Kidney (tissue), 13 donors: ENCODE measurements at regions not wholly inside any gene's neighbourhood (a gene's known extent, or its start where the extent isn't known, plus 50 kb on each side); places are given as distances from the start of the nearest gene placed in this dataset.

Source experiments
- DNase-seq, 5 donors: peaks; one replicate each; pipeline ENCODE4 v3.0.0-alpha.2; 2013 to 2020
- FAIRE-seq: peaks from 2 replicates; lab custom pipeline; 2012; peaks lifted over from hg19 to GRCh38; lab: Jason Lieb, UNC
- H3K27ac ChIP-seq, 2 donors: one replicate each; pipeline ENCODE4 v1.7.0; 2013; ENCODE audit warnings: low read depth in 2 of 2, low read length in 2 of 2, inconsistent platforms in 1 of 2
- H3K27me3 ChIP-seq: one replicate; pipeline ENCODE4 v1.7.1; 2013; ENCODE audit warnings: low read length, inconsistent platforms; ENCODE audit not compliant: control insufficient read depth, insufficient read depth
- H3K36me3 ChIP-seq, 3 donors: one replicate each; pipeline versions ENCODE4 v1.7.0 to v1.7.1; 2013; ENCODE audit warnings: low read length in 3 of 3, control low read depth in 1 of 3, inconsistent platforms in 1 of 3; ENCODE audit not compliant: insufficient read depth in 3 of 3, control insufficient read depth in 2 of 3
- H3K4me1 ChIP-seq, 3 donors: one replicate each; pipeline versions ENCODE4 v1.7.0 to v1.7.1; 2013; ENCODE audit warnings: low read length in 3 of 3, inconsistent platforms in 1 of 3, low read depth in 1 of 3; ENCODE audit not compliant: control insufficient read depth in 2 of 3, insufficient read depth in 2 of 3
- H3K4me3 ChIP-seq, 3 donors: one replicate each; pipeline versions ENCODE4 v1.7.0 to v1.8.1; 2013; ENCODE audit warnings: low read length in 3 of 3, control low read depth in 1 of 3, inconsistent platforms in 1 of 3
- H3K9ac ChIP-seq, 3 donors: one replicate each; pipeline versions ENCODE4 v1.7.0 to v1.7.1; 2013; ENCODE audit warnings: low read length in 3 of 3, control low read depth in 1 of 3, inconsistent platforms in 1 of 3
- H3K9me3 ChIP-seq, 3 donors: one replicate each; pipeline versions ENCODE4 v1.7.0 to v1.7.1; 2013; ENCODE audit warnings: low read length in 3 of 3, control low read depth in 1 of 3, inconsistent platforms in 1 of 3; ENCODE audit not compliant: control insufficient read depth in 2 of 3, insufficient read depth in 1 of 3
- CTCF ChIP-seq: IDR thresholded peaks from 3 replicates; pipeline ENCODE4 v1.5.1; 2012; ENCODE audit warnings: mild to moderate bottlenecking, moderate library complexity, borderline replicate concordance; ENCODE audit not compliant: insufficient read depth; ENCODE audit errors: extremely low read depth
- intact Hi-C: fragments of 100-400 bp; cut with DNase I; formaldehyde crosslinking; loops from one replicate; pipeline ENCODE4 v1.11.1; 2022
- donor health status: control.
- donor health status: control.
- donor health status: control.
- donor health status: control.
- donor health status: control.
- donor health status: DM: yes; HTN: yes; CAD: no.
- donor health status: Normal renal cell carcinoma (clear cell type).

- no peak for FAIRE-seq
- intact Hi-C loops: no loop called here
Measured at GRCh38 chr15:95970326-95970725, 360.2 kb upstream of the NR2F2 start.

GRCh38 chr15:95972041-95972553 is 358.4 kb upstream of the NR2F2 start:
- no peaks in the 10 kb centered on the region for H3K36me3 ChIP-seq
- H3K4me1 ChIP-seq: no peaks in the 10 kb centered on the region
- FAIRE-seq (no peak), DNase-seq (no peak)
- H3K9ac ChIP-seq: no peak overlapping the region
- H3K27me3 ChIP-seq: no peaks in the 10 kb centered on the region
- TF ChIP-seq CTCF: no peak
- H3K9me3 ChIP-seq: no peaks in the 10 kb centered on the region
- H3K27ac ChIP-seq: no peak overlapping the region
- intact Hi-C loops: no loop called here
- no peak overlapping the region for H3K4me3 ChIP-seq

More at GRCh38 chr15:95970326-95970725, 360.2 kb upstream of the NR2F2 start:
- TF ChIP-seq CTCF: no peak
- Histone ChIP-seq H3K9ac (no peak overlapping the region), H3K27me3 (no peaks in the 10 kb centered on the region), H3K9me3 (no peaks in the 10 kb centered on the region), H3K4me3 (no peak overlapping the region), H3K27ac (no peak overlapping the region), H3K4me1 (no peaks in the 10 kb centered on the region), H3K36me3 (no peaks in the 10 kb centered on the region)
- no peak for DNase-seq

- no peak overlapping the region for H3K27ac ChIP-seq
- no peak for FAIRE-seq
Measured at GRCh38 chr15:95972812-95973211, 357.7 kb upstream of the NR2F2 start.

More at GRCh38 chr15:95972812-95973211, 357.7 kb upstream of the NR2F2 start:
- Histone ChIP-seq H3K36me3 (no peaks in the 10 kb centered on the region), H3K9me3 (no peaks in the 10 kb centered on the region), H3K27me3 (no peaks in the 10 kb centered on the region), H3K4me1 (no peaks in the 10 kb centered on the region), H3K4me3 (no peak overlapping the region), H3K9ac (no peak overlapping the region)
- intact Hi-C loops: no loop called here
- DNase-seq: no peak
- no peak for TF ChIP-seq CTCF
